ENCODE measurements at regions not wholly inside any gene's neighbourhood (a gene's known extent, or its start where the extent isn't known, plus 50 kb on each side); places are given as distances from the start of the nearest gene placed in this dataset.

GRCh38 chr3:102646557-102646956 lies 211.7 kb downstream of the ZPLD1 start:
- Mint-ChIP-seq H3K4me3 (no peak overlapping the region), H3K36me3 (no peaks in the 10 kb centered on the region), H3K27ac (no peak overlapping the region), H3K27me3 (peaks cover 11% of the 10 kb centered on the region), H3K4me1 (no peaks in the 10 kb centered on the region), H3K9me3 (peaks cover 3% of the 10 kb centered on the region)
- no peak for ATAC-seq

- Mint-ChIP-seq H3K27me3 (peaks cover 23% of the 10 kb centered on the region), H3K4me3 (no peak overlapping the region), H3K9me3 (no peaks in the 10 kb centered on the region), H3K27ac (no peak overlapping the region), H3K36me3 (no peaks in the 10 kb centered on the region), H3K4me1 (no peaks in the 10 kb centered on the region)
- ATAC-seq = no peak
Observed at GRCh38 chr3:102660653-102661052, 225.8 kb downstream of the ZPLD1 start.

- H3K4me3 Mint-ChIP-seq = no peak overlapping the region
- H3K4me1 Mint-ChIP-seq = no peaks in the 10 kb centered on the region
- peaks cover 26% of the 10 kb centered on the region for H3K27me3 Mint-ChIP-seq
- H3K27ac Mint-ChIP-seq = no peak overlapping the region
- no peak for ATAC-seq
- no peaks in the 10 kb centered on the region for H3K9me3 Mint-ChIP-seq
- H3K36me3 Mint-ChIP-seq = no peaks in the 10 kb centered on the region
Observed at GRCh38 chr3:102661707-102662497, 227.1 kb downstream of the ZPLD1 start.

GRCh38 chr3:102662498-102662772 lies 227.6 kb downstream of the ZPLD1 start:
- Mint-ChIP-seq H3K27me3 (peaks cover 26% of the 10 kb centered on the region), H3K27ac (no peak overlapping the region), H3K36me3 (no peaks in the 10 kb centered on the region), H3K4me3 (no peak overlapping the region), H3K4me1 (no peaks in the 10 kb centered on the region), H3K9me3 (no peaks in the 10 kb centered on the region)
- no peak for ATAC-seq

GRCh38 chr3:102664126-102664525 lies 229.3 kb downstream of the ZPLD1 start:
- Mint-ChIP-seq H3K4me3 (no peak overlapping the region), H3K27me3 (peaks cover 39% of the 10 kb centered on the region)

GRCh38 chr3:102665183-102665582 lies 230.4 kb downstream of the ZPLD1 start:
- no peak for ATAC-seq
- H3K4me3 Mint-ChIP-seq = no peak overlapping the region
- H3K9me3 Mint-ChIP-seq = no peaks in the 10 kb centered on the region
- H3K27me3 Mint-ChIP-seq = peaks cover 41% of the 10 kb centered on the region
- H3K4me1 Mint-ChIP-seq = no peaks in the 10 kb centered on the region
- no peaks in the 10 kb centered on the region for H3K36me3 Mint-ChIP-seq
- no peak overlapping the region for H3K27ac Mint-ChIP-seq

More at GRCh38 chr3:102664126-102664525, 229.3 kb downstream of the ZPLD1 start:
- no peak overlapping the region for H3K27ac Mint-ChIP-seq
- H3K4me1 Mint-ChIP-seq = no peaks in the 10 kb centered on the region
- H3K9me3 Mint-ChIP-seq = no peaks in the 10 kb centered on the region
- no peaks in the 10 kb centered on the region for H3K36me3 Mint-ChIP-seq
- ATAC-seq = no peak

GRCh38 chr3:102668247-102668646 lies 233.4 kb downstream of the ZPLD1 start:
- H3K4me3 Mint-ChIP-seq = no peak overlapping the region
- H3K4me1 Mint-ChIP-seq = no peaks in the 10 kb centered on the region
- H3K36me3 Mint-ChIP-seq = no peaks in the 10 kb centered on the region
- H3K27ac Mint-ChIP-seq = no peak overlapping the region
- H3K27me3 Mint-ChIP-seq = peaks cover 41% of the 10 kb centered on the region
- no peak for ATAC-seq
- no peaks in the 10 kb centered on the region for H3K9me3 Mint-ChIP-seq

- no peak for ATAC-seq
- Mint-ChIP-seq H3K9me3 (no peaks in the 10 kb centered on the region), H3K27me3 (peaks cover 15% of the 10 kb centered on the region), H3K27ac (no peak overlapping the region), H3K4me3 (no peak overlapping the region), H3K36me3 (no peaks in the 10 kb centered on the region), H3K4me1 (peaks cover 5% of the 10 kb centered on the region)
Observed at GRCh38 chr3:102670986-102671385, 236.2 kb downstream of the ZPLD1 start.

GRCh38 chr3:102672305-102672704 lies 237.5 kb downstream of the ZPLD1 start:
- H3K36me3 Mint-ChIP-seq = no peaks in the 10 kb centered on the region
- no peak for ATAC-seq
- H3K4me3 Mint-ChIP-seq = no peak overlapping the region
- H3K27me3 Mint-ChIP-seq = peaks cover 15% of the 10 kb centered on the region
- H3K9me3 Mint-ChIP-seq = no peaks in the 10 kb centered on the region
- peaks cover 5% of the 10 kb centered on the region for H3K4me1 Mint-ChIP-seq
- no peak overlapping the region for H3K27ac Mint-ChIP-seq

- ATAC-seq = no peak
- H3K27ac Mint-ChIP-seq = no peak overlapping the region
Observed at GRCh38 chr3:102673271-102674115, 238.7 kb downstream of the ZPLD1 start.

GRCh38 chr3:102674284-102674683 lies 239.5 kb downstream of the ZPLD1 start:
- H3K27ac Mint-ChIP-seq = no peak overlapping the region
- no peaks in the 10 kb centered on the region for H3K9me3 Mint-ChIP-seq
- no peaks in the 10 kb centered on the region for H3K36me3 Mint-ChIP-seq
- peaks cover 5% of the 10 kb centered on the region for H3K4me1 Mint-ChIP-seq
- H3K27me3 Mint-ChIP-seq = peaks cover under 1% of the 10 kb centered on the region
- no peak for ATAC-seq
- H3K4me3 Mint-ChIP-seq = no peak overlapping the region

More at GRCh38 chr3:102673271-102674115, 238.7 kb downstream of the ZPLD1 start:
- H3K9me3 Mint-ChIP-seq = no peaks in the 10 kb centered on the region
- H3K4me3 Mint-ChIP-seq = no peak overlapping the region
- H3K27me3 Mint-ChIP-seq = peaks cover 9% of the 10 kb centered on the region
- no peaks in the 10 kb centered on the region for H3K36me3 Mint-ChIP-seq
- peaks cover 5% of the 10 kb centered on the region for H3K4me1 Mint-ChIP-seq

- H3K27ac Mint-ChIP-seq = no peak overlapping the region
- H3K4me1 Mint-ChIP-seq = peaks cover 5% of the 10 kb centered on the region
- no peaks in the 10 kb centered on the region for H3K36me3 Mint-ChIP-seq
- ATAC-seq = no peak
- H3K27me3 Mint-ChIP-seq = no peaks in the 10 kb centered on the region
- H3K4me3 Mint-ChIP-seq = no peak overlapping the region
- no peaks in the 10 kb centered on the region for H3K9me3 Mint-ChIP-seq
Observed at GRCh38 chr3:102676424-102676823, 241.6 kb downstream of the ZPLD1 start.

- Mint-ChIP-seq H3K9me3 (no peaks in the 10 kb centered on the region), H3K27ac (no peak overlapping the region), H3K4me1 (no peaks in the 10 kb centered on the region), H3K36me3 (no peaks in the 10 kb centered on the region), H3K4me3 (no peak overlapping the region), H3K27me3 (peaks cover 26% of the 10 kb centered on the region)
- ATAC-seq = no peak
Observed at GRCh38 chr3:102682741-102683140, 247.9 kb downstream of the ZPLD1 start.

GRCh38 chr3:102686792-102687191 lies 252.0 kb downstream of the ZPLD1 start:
- Mint-ChIP-seq H3K27me3 (peaks cover 30% of the 10 kb centered on the region), H3K9me3 (no peaks in the 10 kb centered on the region), H3K4me3 (no peak overlapping the region), H3K4me1 (no peaks in the 10 kb centered on the region), H3K27ac (no peak overlapping the region), H3K36me3 (no peaks in the 10 kb centered on the region)
- ATAC-seq = no peak

GRCh38 chr3:102687851-102688555 lies 253.2 kb downstream of the ZPLD1 start:
- ATAC-seq = no peak
- Mint-ChIP-seq H3K27me3 (peaks cover 26% of the 10 kb centered on the region), H3K36me3 (no peaks in the 10 kb centered on the region), H3K9me3 (no peaks in the 10 kb centered on the region), H3K4me1 (no peaks in the 10 kb centered on the region), H3K4me3 (no peak overlapping the region), H3K27ac (no peak overlapping the region)
